GM12892 (cell line): ENCODE measurements at regions not wholly inside any gene's neighbourhood (a gene's known extent, or its start where the extent isn't known, plus 50 kb on each side); places are given as distances from the start of the nearest gene placed in this dataset.

Experiments used
- POLR2A ChIP-seq: IDR thresholded peaks from 2 replicates; pipeline ENCODE4 v1.6.1; 2011; ENCODE audit warnings: low read depth, low read length, control low read depth
- POLR2AphosphoS5 ChIP-seq: IDR thresholded peaks from 2 replicates; pipeline ENCODE4 v1.6.1; 2011; ENCODE audit warnings: low read depth, low read length, control low read depth

DNA sequence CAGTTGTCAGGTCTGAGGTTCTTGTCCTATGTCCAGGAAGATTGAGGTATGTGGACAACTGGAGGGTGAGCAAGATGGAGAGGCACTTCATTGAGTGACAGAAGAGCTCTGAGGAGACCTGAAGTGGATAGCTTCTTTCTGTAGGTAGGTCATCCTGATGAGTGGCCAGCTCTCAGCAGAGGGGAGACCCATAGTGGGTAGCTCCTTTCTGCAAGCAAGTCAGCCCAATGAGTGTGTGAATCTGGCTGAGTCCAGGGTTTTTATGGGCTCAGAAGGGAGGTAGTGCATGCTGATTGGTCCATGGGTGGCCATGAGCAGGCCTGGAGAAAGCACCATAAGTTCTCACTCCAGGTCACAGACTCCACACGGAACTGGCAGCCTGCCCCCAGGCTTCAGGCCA, 92.6 kb upstream of the GALNT5 start:
- TF ChIP-seq POLR2A (no peak), POLR2AphosphoS5 (no peak)
